ENCODE measurements at regions not wholly inside any gene's neighbourhood (a gene's known extent, or its start where the extent isn't known, plus 50 kb on each side); places are given as distances from the start of the nearest gene placed in this dataset.

DNA sequence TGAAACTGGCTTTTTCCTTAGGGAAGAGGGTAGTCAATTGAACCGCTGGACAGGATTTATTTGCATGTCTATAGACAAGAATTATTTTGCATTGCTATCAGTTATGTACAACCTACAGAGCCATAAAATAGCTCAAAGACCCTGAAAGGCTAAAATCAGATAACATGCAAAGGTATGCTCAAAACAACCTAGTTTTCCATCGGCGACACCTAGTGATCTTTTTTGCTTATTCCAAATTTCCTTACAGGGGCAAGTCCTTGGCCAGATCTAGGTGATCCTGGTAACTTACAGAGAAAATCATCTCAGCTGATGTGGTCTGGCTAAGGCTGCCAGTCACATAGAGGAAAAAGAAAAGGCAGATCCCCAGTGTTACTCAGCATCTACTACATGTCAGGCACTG lies 141.2 kb upstream of the RPL38 start:
- TF ChIP-seq, protein P1, sequence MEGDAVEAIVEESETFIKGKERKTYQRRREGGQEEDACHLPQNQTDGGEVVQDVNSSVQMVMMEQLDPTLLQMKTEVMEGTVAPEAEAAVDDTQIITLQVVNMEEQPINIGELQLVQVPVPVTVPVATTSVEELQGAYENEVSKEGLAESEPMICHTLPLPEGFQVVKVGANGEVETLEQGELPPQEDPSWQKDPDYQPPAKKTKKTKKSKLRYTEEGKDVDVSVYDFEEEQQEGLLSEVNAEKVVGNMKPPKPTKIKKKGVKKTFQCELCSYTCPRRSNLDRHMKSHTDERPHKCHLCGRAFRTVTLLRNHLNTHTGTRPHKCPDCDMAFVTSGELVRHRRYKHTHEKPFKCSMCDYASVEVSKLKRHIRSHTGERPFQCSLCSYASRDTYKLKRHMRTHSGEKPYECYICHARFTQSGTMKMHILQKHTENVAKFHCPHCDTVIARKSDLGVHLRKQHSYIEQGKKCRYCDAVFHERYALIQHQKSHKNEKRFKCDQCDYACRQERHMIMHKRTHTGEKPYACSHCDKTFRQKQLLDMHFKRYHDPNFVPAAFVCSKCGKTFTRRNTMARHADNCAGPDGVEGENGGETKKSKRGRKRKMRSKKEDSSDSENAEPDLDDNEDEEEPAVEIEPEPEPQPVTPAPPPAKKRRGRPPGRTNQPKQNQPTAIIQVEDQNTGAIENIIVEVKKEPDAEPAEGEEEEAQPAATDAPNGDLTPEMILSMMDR (IDR thresholded peaks at IDR 0.05): no peak
- TF ChIP-seq POLR2A (IDR thresholded peaks at IDR 0.05): no peak

Data from transverse colon (tissue), 3 donors.